Subcutaneous abdominal adipose tissue (tissue), 5 donors: ENCODE measurements at regions not wholly inside any gene's neighbourhood (a gene's known extent, or its start where the extent isn't known, plus 50 kb on each side); places are given as distances from the start of the nearest gene placed in this dataset.
"Not testable (repeated sequence)": the region's sequence is repeated elsewhere in the genome, so short reads cannot be mapped to it uniquely, and the experiment has no call there.

Source experiments
- H3K27ac ChIP-seq: one replicate; pipeline ENCODE4 v1.7.0; 2013; ENCODE audit warnings: low read depth, mild to moderate bottlenecking, inconsistent platforms, low read length, moderate library complexity
- H3K27me3 ChIP-seq, 5 donors: one replicate each; pipeline ENCODE4 v1.7.0; 2013; ENCODE audit warnings: low read length in 5 of 5, inconsistent platforms in 1 of 5; ENCODE audit not compliant: control insufficient read depth in 5 of 5, insufficient read depth in 4 of 5
- H3K36me3 ChIP-seq, 5 donors: one replicate each; pipeline ENCODE4 v1.7.0; 2013; ENCODE audit warnings: low read length in 5 of 5; ENCODE audit not compliant: control insufficient read depth in 5 of 5, insufficient read depth in 5 of 5
- H3K4me1 ChIP-seq, 5 donors: one replicate each; pipeline ENCODE4 v1.7.0; 2013; ENCODE audit warnings: low read length in 5 of 5, mild to moderate bottlenecking in 3 of 5, moderate library complexity in 1 of 5; ENCODE audit not compliant: control insufficient read depth in 5 of 5, insufficient read depth in 5 of 5
- H3K4me3 ChIP-seq, 5 donors: one replicate each; pipeline ENCODE4 v1.7.0; 2013; ENCODE audit warnings: low read length in 5 of 5, low read depth in 1 of 5
- H3K9ac ChIP-seq, 5 donors: one replicate each; pipeline ENCODE4 v1.7.0; 2013; ENCODE audit warnings: low read length in 5 of 5, mild to moderate bottlenecking in 4 of 5, moderate library complexity in 3 of 5
- H3K9me3 ChIP-seq, 5 donors: one replicate each; pipeline ENCODE4 v1.7.0; 2013; ENCODE audit warnings: low read length in 5 of 5; ENCODE audit not compliant: control insufficient read depth in 5 of 5
- donor health status: healthy.
- donor health status: healthy.
- donor health status: healthy.
- donor health status: healthy.
- donor health status: healthy.

DNA sequence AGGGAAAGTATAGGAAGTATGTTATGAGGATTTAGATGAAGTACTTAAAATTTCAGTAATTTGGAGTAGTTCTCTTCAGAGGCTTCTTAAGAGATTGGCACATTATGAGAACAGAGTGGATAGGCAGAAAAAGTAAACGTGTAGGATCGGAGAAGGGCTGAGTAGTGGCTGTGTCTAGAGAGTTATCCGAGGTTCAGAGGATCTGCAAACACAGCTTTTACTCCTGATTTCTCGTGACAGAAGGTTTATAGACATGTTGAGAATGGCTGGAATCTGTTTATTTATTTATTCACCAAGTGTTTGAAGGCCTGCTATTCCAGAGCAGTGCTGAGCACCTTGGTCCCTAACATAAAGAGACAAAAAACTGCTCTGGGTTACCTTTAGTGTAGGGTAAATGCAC, 51.4 kb upstream of the NIPA1 start:
- not testable (repeated sequence) for H3K4me3 ChIP-seq, H3K4me1 ChIP-seq, H3K27ac ChIP-seq, H3K9me3 ChIP-seq, H3K27me3 ChIP-seq, H3K36me3 ChIP-seq, H3K9ac ChIP-seq

GRCh38 chr15:22735781-22736180, 50.7 kb upstream of the NIPA1 start:
- Histone ChIP-seq H3K27me3 (no peaks in the 10 kb centered on the region), H3K9me3 (no peaks in the 10 kb centered on the region), H3K36me3 (no peaks in the 10 kb centered on the region), H3K4me1 (no peaks in the 10 kb centered on the region), H3K4me3 (no peak overlapping the region), H3K9ac (no peak overlapping the region), H3K27ac (no peak overlapping the region)

DNA sequence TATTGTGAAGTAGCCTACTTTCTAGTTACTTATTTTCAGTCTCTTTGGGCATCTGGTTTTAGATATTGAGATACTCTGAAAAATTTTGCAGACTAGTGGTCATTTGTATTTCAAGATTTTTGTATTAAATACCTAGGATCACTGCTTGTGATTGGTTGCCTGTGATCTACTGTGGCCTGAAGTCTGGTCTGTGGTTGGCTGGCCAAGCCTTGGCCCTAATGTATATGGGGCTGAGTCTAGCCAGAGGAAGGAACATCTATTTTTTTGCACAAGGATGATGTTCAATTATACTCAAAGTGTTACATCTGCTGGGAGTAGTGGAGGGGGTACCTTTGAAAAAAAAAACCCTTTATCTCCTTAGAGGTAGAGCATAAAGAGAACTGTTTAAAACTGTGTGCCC, 50.2 kb upstream of the NIPA1 start:
- not testable (repeated sequence) for H3K36me3 ChIP-seq, H3K4me1 ChIP-seq, H3K9ac ChIP-seq, H3K27ac ChIP-seq, H3K9me3 ChIP-seq, H3K4me3 ChIP-seq, H3K27me3 ChIP-seq
